IPS-NIHi7 (cell line): ENCODE measurements at regions not wholly inside any gene's neighbourhood (a gene's known extent, or its start where the extent isn't known, plus 50 kb on each side); places are given as distances from the start of the nearest gene placed in this dataset.
A peak's percentile ranks its signal among the peaks of the same experiment; 100 is the strongest.
"Not testable (repeated sequence)": the region's sequence is repeated elsewhere in the genome, so short reads cannot be mapped to it uniquely, and the experiment has no call there.

Source experiments
- DNase-seq: peaks from one replicate; pipeline ENCODE4 v3.0.0; 2012; ENCODE audit warnings: mixed read lengths; ENCODE audit errors: extremely low spot score

DNA sequence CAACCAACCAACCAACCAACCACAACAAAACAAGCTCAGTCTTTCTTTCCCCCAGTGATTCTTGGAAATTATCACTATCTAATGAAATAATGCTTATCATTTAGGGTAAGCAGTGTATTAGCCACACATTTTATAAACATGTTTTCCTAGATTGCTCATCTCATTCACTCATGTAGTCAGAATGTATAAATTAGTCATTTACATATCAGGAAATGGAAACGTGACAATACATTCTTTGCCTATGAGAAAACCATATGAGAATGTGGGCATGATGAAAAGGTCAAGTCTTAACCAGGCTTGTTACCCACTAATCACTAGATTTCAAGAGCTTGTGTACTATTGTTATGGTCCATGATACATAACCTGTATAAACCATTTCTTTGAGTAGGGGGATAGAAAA lies 1583.4 kb upstream of the PIK3C3 start:
- DNase-seq, result no peak

- DNase-seq, result no peak
These were observed 1587.5 kb upstream of the PIK3C3 start for GRCh38 chr18:40367576-40367975.

DNA sequence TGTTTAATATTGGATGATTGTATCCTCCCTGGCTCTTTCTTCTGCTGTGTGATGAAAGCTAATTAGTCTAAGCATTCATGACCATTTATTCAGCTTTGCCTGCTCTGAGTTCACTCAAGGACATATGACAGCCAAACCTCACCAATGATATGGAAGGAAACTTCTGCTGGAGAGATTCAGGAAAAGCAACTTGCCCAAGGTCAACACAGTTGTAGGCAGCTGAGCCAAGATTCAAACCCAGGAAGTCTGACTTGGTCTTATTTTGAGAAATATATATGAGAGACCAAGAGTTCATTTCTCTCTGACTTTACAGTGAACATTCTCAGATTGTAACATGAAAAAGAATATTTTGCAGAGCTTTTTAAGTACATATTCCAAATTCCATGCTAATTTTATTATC lies 1588.5 kb upstream of the PIK3C3 start:
- DNase-seq, result no peak

DNA sequence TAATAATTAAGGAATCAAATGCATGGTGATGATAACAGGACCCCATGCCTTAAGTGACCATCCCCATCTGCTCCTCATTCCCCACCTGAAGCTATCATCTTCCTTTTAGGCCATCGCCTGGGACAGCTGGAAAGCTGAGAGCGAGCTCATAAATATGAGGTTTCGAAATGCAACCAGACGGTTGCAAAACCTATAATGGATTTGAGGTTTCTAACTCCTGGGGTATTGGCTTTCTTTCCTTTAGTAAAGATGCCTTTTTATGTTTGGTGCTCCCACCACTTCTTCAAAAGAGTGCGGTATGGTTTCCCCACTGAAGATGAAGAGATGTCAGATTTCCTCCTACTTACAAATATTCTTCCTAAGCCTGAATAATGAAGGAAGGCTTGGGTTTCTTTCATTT lies 1589.5 kb upstream of the PIK3C3 start:
- no peak for DNase-seq

GRCh38 chr18:40360558-40360957 lies 1594.5 kb upstream of the PIK3C3 start:
- no peak for DNase-seq

- no peak for DNase-seq
These were observed 1597.5 kb upstream of the PIK3C3 start for GRCh38 chr18:40357536-40357935.

- no peak for DNase-seq
These were observed 1598.9 kb upstream of the PIK3C3 start for GRCh38 chr18:40356168-40356567.

DNA sequence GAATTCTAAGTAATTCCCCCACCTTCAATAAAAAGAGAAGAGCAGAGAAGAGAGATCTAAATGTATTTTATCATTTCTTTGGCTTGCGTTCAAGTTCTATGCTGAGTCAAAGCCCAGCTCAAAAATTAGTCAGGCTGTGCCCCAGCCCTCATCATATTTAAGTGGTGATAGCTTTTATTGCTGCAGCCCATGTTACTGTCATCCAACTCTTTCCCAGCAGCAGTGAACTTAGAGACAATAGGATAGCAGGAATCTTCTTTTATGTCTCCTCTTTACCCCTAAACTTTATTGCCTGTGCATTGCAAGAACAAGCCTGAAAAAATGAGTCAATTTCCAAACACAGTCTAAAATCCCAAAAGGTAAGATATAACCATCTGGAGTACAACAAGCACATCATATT lies 1599.3 kb upstream of the PIK3C3 start:
- DNase-seq, result no peak

DNA sequence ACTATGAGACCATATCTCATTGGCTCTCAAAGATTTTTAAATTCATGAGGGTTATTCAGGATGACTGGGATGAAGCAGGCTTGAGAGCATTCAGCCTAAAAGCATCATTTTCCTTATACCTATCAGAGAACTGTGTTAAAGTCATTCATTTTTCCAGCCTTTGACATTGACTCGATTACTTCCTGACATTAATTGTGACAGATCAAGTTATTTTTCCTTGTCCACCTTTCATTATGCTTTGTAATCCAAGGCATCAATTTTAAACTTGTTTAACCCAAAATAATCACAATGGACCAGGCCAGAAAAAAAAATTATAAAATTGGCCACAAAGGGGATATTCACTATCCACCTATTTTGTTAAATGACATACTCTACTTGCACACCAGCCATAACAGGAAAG lies 1606.8 kb upstream of the PIK3C3 start:
- DNase-seq, result no peak

DNA sequence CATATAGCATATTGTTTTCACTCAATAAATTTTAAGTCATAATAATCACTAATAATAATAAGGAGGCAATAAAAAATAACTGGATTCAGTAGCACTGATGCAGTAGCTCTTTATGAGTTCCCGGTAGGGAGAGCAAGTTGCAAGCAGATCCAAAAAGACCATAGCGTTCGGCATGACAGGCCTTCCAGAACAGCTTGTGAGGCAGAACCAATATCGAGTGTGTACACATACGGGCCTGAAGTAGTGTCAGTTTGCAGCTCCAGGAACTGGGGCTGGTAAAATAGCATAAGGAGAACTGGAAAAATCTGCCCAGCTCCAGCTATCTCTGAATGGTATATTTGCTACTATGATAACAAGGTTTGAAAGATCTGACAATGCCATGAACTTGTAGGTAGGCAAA lies 1607.8 kb upstream of the PIK3C3 start:
- no peak for DNase-seq

DNA sequence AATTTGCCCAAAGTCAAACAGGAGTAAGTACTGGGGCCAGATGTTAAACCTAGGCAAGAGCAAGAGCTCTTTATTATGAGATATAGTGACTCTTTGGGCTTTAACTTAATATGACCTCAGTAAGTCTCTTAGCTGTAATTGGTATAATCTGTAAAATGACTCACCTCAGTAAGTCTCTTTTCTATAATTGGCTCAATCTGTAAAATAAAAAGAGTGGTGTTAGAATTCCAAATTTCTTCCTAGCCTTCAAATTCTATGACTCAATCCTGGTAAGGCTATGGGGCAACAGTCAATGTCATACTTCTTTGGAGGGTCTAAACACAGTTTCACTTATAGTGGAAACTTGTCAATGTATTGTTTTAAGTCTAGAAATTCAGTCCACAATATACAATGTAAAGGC lies 1608.9 kb upstream of the PIK3C3 start:
- no peak for DNase-seq

DNA sequence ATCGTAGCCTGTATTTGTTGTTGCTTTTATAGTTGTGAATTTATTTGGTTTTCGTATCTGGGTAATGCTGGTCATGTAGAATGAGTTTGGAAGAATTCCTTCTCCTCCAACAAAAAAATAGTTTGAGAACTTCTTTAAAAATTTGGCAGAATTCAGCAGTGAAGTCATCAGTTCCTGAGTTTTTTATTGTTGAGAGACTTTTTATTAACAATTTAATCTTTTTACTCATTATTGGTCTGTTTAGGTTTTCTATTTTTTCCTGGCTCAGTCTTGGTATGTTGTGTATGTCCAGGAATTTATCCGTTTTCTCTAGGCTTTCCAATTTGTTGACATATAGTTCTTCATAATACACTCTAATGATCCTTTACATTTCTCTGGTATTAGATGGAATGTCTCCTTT lies 1613.3 kb upstream of the PIK3C3 start:
- no peak for DNase-seq

DNA sequence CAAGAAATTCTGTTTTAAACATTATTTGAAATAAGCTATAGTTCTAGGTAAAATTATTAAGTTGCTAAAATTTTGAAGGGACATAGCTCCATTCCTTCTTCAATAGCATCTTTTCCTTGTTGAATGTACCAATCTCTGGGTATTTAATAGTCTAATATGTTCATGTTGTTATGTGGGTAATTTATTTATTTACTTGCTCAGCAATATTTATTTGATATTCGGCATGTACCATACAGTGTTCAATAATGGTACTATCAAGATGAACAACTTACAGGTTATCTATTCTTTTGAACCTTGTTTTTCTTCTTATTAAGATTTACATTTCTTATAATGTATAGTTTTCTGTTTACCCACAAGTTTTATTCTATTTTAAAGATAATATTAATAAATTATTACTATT lies 1616.8 kb upstream of the PIK3C3 start:
- no peak for DNase-seq

- DNase-seq, result peak; percentile 10
These were observed 1628.0 kb upstream of the PIK3C3 start for GRCh38 chr18:40326985-40327384.

DNA sequence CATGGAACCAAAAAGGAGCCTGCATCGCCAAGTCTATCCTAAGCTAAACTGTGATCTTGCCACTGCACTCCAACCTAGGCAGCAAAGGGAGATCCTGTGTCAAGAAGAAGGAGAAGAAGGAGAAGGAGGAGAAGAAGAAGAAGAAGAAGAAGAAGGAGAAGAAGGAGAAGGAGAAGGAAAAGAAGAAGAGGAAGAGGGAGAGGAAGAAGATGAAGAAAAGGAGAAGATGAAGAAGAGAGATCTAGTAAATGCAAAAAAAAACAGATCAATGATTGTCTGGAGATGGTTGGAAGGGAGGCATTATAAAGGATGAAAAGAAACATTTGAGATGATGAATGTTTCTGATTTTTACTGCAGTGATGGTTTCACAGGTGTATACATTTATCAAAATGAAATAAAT lies 1629.0 kb upstream of the PIK3C3 start:
- no peak for DNase-seq

DNA sequence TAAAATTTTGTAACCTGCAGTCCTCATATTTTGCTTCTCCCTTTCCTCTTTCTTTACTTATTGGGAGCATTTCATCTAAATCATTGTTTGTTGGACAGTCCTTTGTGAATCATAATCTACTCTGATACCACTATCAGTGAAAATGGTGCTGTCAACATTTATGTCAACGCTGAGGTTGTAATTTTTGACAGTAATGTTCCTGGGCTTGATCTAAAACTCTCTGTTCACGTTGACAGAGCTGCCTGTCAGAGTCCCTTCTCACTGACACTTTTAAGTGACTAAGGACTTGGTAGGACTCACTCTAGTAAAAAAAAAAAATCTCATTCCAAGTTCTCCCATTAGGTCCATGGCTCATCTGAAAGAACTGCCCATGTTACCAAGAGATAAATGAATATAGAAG lies 1640.8 kb upstream of the PIK3C3 start:
- DNase-seq, result no peak

DNA sequence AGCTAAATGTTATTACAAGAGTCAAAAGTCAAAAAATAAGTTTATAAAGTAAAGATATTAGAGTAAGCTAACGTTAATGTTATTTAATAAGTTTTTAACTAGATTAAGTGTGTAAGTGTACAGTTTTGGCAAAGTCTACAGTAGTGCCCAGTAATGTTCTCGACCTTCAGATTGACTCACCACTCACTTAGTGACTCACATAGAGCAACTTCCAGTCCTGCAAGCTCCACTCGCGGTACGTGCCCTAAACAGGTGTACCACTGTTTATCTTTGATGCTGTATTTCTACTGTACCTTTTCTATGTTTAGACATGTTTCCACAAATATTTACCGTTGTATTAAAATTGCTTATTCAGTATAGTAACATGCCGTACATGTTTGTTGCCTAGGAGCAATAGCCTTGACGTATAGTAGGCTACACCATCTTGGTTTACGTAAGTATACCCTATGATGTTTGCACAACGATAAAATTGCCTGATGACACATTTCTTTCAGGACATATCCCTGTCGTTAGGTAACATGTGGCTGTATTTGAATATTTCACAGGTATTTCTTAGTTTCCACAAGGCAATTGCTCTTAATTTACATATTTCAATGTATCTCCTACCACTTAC lies 1641.9 kb upstream of the PIK3C3 start:
- DNase-seq, result no peak

- DNase-seq, result no peak
These were observed 1647.4 kb upstream of the PIK3C3 start for GRCh38 chr18:40307627-40308026.

- no peak for DNase-seq
These were observed 1658.2 kb upstream of the PIK3C3 start for GRCh38 chr18:40296717-40297413.

DNA sequence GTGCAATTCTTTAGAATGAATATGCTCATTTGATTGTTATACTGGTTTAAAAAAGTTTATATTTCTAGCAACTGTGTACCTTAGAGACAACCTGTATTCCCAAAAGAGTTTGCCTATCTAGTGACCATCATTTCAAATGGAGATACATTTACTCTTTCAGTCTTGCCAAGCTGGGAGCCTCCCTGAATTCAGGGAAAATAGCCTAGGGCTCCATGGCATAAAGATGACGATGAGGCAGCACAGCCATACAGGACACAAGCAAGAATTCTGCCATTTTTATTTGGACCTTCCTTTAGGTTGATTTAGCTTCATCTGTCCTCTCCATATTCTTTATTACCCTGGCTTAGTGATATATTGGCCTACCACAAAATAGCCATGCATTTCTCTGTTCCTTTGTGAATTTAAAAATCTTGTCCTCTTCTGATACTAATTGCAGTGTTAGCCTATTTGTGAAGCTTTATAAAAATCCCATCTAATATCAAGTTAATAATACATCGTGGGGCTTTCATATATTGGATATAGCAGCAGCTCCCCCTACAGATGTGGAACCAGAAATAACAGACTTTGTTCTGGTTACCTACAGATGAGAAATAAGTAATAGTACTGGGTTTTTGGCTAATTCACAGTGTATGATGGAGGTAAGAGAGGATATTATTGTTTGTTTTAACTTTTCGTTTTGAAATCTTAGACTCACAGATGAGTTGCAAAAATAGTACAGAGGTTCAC lies 1661.9 kb upstream of the PIK3C3 start:
- DNase-seq, result peak; percentile 10

DNA sequence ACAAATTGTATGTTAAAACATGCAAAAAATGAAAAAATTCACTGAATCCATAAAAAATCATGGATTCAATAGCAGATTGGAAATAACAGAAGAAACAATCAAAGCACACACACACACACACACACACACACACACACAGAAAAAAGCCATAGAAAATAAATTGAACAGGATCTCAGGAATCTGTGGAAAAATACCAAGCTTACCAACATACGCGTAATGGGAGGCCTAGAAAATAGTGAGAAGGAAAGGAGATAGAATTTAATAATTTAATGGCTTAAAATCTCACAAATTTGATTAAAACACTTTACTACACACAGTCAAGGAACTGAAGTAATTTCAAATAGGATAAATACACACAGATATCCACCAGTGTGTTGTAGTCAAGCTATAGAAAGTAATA lies 1671.5 kb upstream of the PIK3C3 start:
- no peak for DNase-seq

GRCh38 chr18:40281356-40281755 lies 1673.7 kb upstream of the PIK3C3 start:
- DNase-seq, result not testable (repeated sequence)

- DNase-seq, result no peak
These were observed 1680.3 kb upstream of the PIK3C3 start for GRCh38 chr18:40274618-40275196.
